ENCODE measurements at regions not wholly inside any gene's neighbourhood (a gene's known extent, or its start where the extent isn't known, plus 50 kb on each side); places are given as distances from the start of the nearest gene placed in this dataset.

GRCh38 chr12:69055706-69056105 is 122.7 kb upstream of the CPM start:
- ChIA-PET POLR2A (no interaction called here), CTCF (no interaction called here)
- Histone ChIP-seq H3K9me3 (no peaks in the 10 kb centered on the region), H3K4me1 (ENCODE audit: control insufficient read depth in 1 of 2, extremely low read depth in 1 of 2, insufficient read depth in 2 of 2, low read length in 2 of 2) (no peaks in the 10 kb centered on the region), H3K36me3 (ENCODE audit: control insufficient read depth in 2 of 2, extremely low read depth in 1 of 2, insufficient read depth in 1 of 2, low read length in 1 of 2) (no peaks in the 10 kb centered on the region), H3K4me3 (ENCODE audit: control insufficient read depth in 1 of 2, extremely low read depth in 1 of 2, low read length in 1 of 2) (no peak overlapping the region), H3K27me3 (replicated peaks in 1 of 2; ENCODE audit: control insufficient read depth in 2 of 2, extremely low read depth in 1 of 2, insufficient read depth in 2 of 2, low read length in 1 of 2) (peaks cover 0 to 3% of the 10 kb centered on the region in 2 experiments), H3K27ac (ENCODE audit: low read length) (no peak overlapping the region)
- no peaks in the 10 kb centered on the region for H3K36me3 Mint-ChIP-seq
- H3K4me3 Mint-ChIP-seq = no peak overlapping the region
- peaks cover 1 to 9% of the 10 kb centered on the region in 2 donors for H3K27me3 Mint-ChIP-seq
- 33% methylated on average over 1 of the region's 4 CpGs for WGBS (ENCODE audit: insufficient coverage)
- no peaks in the 10 kb centered on the region for H3K9me3 Mint-ChIP-seq
- no peak overlapping the region for H3K27ac Mint-ChIP-seq
- ATAC-seq (replicated peaks in 1 of 4) (no peak), DNase-seq (no peak)
- H3K4me1 Mint-ChIP-seq = no peaks in the 10 kb centered on the region

DNA sequence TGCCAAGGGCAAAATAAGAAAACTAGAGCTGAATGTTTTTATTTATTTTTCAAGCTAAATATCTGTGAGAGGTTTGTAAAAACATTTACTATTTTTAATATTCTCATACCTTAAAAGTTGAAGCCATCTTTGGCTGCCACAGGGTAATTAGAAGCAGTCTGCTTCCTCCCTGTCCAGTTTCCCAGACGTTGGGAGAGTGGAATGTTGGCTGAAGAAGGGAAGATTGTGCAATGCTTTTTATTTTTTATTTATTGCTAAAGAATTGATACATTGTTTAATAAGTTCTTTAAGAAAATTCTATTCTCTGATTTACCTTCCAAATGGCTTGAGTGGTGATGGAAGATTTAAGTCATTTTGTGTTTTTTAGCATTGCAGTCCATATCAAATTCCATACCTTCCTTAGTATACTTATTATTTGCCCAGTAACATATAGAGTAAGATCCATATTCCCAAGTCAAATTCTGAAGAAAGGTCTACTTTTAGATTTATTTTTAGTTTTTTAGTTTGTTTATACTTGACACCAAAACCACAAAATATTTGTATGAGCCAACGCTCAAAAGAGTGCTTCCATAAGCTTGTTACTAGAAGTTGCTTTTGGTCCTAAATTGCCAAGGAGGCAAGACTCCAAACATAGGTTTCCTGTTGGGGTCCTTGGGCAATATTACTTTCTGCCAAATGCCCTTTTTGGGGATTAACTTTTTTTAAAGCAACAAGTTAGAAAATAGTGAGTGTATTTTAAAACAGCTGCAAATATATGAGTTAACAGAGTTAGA is 124.0 kb upstream of the CPM start:
- WGBS (ENCODE audit: insufficient coverage) = 29% methylated on average over 1 of the region's 2 CpGs
- Histone ChIP-seq H3K36me3 (ENCODE audit: control insufficient read depth in 2 of 2, extremely low read depth in 1 of 2, insufficient read depth in 1 of 2, low read length in 1 of 2) (no peaks in the 10 kb centered on the region), H3K4me1 (ENCODE audit: control insufficient read depth in 1 of 2, extremely low read depth in 1 of 2, insufficient read depth in 2 of 2, low read length in 2 of 2) (no peaks in the 10 kb centered on the region), H3K27ac (ENCODE audit: low read length) (no peak overlapping the region), H3K27me3 (replicated peaks in 1 of 2; ENCODE audit: control insufficient read depth in 2 of 2, extremely low read depth in 1 of 2, insufficient read depth in 2 of 2, low read length in 1 of 2) (peaks cover 0 to 3% of the 10 kb centered on the region in 2 experiments), H3K4me3 (ENCODE audit: control insufficient read depth in 1 of 2, extremely low read depth in 1 of 2, low read length in 1 of 2) (no peak overlapping the region), H3K9me3 (no peaks in the 10 kb centered on the region)
- H3K27ac Mint-ChIP-seq = no peak overlapping the region
- CTCF ChIA-PET = no interaction called here
- no peak overlapping the region for H3K4me3 Mint-ChIP-seq
- no peaks in the 10 kb centered on the region for H3K36me3 Mint-ChIP-seq
- H3K4me1 Mint-ChIP-seq = no peaks in the 10 kb centered on the region
- H3K9me3 Mint-ChIP-seq = no peaks in the 10 kb centered on the region
- POLR2A ChIA-PET = no interaction called here
- ATAC-seq (replicated peaks in 1 of 4) (no peak), DNase-seq (no peak)
- peaks cover 0 to 1% of the 10 kb centered on the region in 2 donors for H3K27me3 Mint-ChIP-seq

- CTCF ChIA-PET = interaction anchor here in 1 of 2 donors (0.6 kb wide), 1 partner anchor 751 kb away, joined by 6 read pairs; no protein-coding TSS in a partner anchor
Measured at GRCh38 chr12:69057742-69058141, 124.8 kb upstream of the CPM start.

DNA sequence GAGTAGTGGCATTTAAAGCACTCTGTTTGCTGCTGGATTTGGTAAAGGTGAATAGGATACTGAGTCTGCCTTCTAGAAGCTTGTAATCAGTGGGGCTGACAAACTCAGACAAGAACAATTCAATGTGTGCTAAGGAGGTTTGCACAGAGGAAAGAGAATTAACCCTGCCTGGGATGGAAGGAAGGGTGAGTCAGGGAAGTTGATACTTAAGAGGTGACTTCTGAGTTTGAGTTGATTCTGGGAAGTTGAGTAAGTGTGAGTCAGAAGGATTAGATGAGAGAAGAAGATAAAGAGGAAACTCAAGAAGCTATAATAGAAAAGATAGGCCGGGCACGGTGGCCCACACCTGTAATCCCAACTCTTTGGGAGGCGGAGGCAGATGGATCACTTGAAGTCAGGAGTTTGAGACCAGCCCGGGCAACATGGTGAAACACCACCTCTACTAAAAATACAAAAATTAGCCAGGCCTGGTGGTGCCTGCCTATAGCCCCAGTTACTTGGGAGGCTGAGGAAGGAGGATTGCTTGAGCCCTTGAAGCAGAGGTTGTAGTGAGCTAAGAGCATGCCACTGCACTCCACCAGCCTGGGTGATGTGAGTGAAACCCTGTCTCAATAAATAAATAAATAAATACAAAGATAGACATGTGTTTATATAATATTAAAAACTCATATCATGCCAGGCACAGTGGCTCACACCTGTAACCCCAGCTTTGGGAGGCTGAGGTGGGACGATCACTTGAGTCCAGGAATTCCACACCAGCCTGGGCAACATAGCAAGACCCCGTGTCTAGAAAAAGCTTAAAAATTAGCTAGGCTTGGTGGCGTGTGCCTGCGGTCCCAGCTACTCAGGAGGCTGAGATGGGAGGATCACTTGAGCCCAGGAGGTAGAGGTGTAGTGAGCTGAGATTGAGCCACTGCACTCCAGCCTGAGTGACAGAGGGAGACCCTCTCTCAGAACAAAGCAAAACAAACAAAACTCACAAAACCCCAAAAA is 126.8 kb upstream of the CPM start:
- Histone ChIP-seq H3K9me3 (no peaks in the 10 kb centered on the region), H3K4me1 (ENCODE audit: control insufficient read depth in 1 of 2, extremely low read depth in 1 of 2, insufficient read depth in 2 of 2, low read length in 2 of 2) (no peaks in the 10 kb centered on the region), H3K27ac (ENCODE audit: low read length) (no peak overlapping the region), H3K36me3 (ENCODE audit: control insufficient read depth in 2 of 2, extremely low read depth in 1 of 2, insufficient read depth in 1 of 2, low read length in 1 of 2) (no peaks in the 10 kb centered on the region), H3K4me3 (ENCODE audit: control insufficient read depth in 1 of 2, extremely low read depth in 1 of 2, low read length in 1 of 2) (no peak overlapping the region), H3K27me3 (replicated peaks in 1 of 2; ENCODE audit: control insufficient read depth in 2 of 2, extremely low read depth in 1 of 2, insufficient read depth in 2 of 2, low read length in 1 of 2) (peaks cover 0 to 3% of the 10 kb centered on the region in 2 experiments)
- POLR2A ChIA-PET = no interaction called here
- no peak for DNase-seq
- Mint-ChIP-seq H3K4me3 (no peak overlapping the region), H3K4me1 (no peaks in the 10 kb centered on the region), H3K9me3 (no peaks in the 10 kb centered on the region), H3K27me3 (peaks cover 0 to 1% of the 10 kb centered on the region in 2 donors), H3K36me3 (no peaks in the 10 kb centered on the region), H3K27ac (no peak overlapping the region)
- no peak for ATAC-seq (replicated peaks in 1 of 4)
- 95% methylated on average over 4 of the region's 8 CpGs for WGBS (ENCODE audit: insufficient coverage)
- CTCF ChIA-PET = interaction anchor here (0.6 to 1.0 kb wide), 2 partner anchors 10 to 1337 kb away, joined by 5 read pairs; no protein-coding TSS in a partner anchor

More at GRCh38 chr12:69057742-69058141, 124.8 kb upstream of the CPM start:
- DNase-seq (no peak), ATAC-seq (replicated peaks in 1 of 4) (no peak)
- Mint-ChIP-seq H3K4me3 (no peak overlapping the region), H3K9me3 (no peaks in the 10 kb centered on the region), H3K27me3 (peaks cover 0 to 1% of the 10 kb centered on the region in 2 donors), H3K4me1 (no peaks in the 10 kb centered on the region), H3K27ac (no peak overlapping the region), H3K36me3 (no peaks in the 10 kb centered on the region)
- H3K27me3 ChIP-seq (replicated peaks in 1 of 2; ENCODE audit: control insufficient read depth in 2 of 2, extremely low read depth in 1 of 2, insufficient read depth in 2 of 2, low read length in 1 of 2) = peaks cover 0 to 3% of the 10 kb centered on the region in 2 experiments
- no peaks in the 10 kb centered on the region for H3K9me3 ChIP-seq
- no peaks in the 10 kb centered on the region for H3K4me1 ChIP-seq (ENCODE audit: control insufficient read depth in 1 of 2, extremely low read depth in 1 of 2, insufficient read depth in 2 of 2, low read length in 2 of 2)
- H3K27ac ChIP-seq (ENCODE audit: low read length) = no peak overlapping the region
- POLR2A ChIA-PET = no interaction called here
- H3K36me3 ChIP-seq (ENCODE audit: control insufficient read depth in 2 of 2, extremely low read depth in 1 of 2, insufficient read depth in 1 of 2, low read length in 1 of 2) = no peaks in the 10 kb centered on the region
- no CpG with 5 or more reads among the region's 3 CpGs for WGBS (ENCODE audit: insufficient coverage)
- H3K4me3 ChIP-seq (ENCODE audit: control insufficient read depth in 1 of 2, extremely low read depth in 1 of 2, low read length in 1 of 2) = no peak overlapping the region

- CTCF ChIA-PET = interaction anchor here in 1 of 2 donors (0.8 kb wide), 1 partner anchor 8 kb away, joined by 3 read pairs; no protein-coding TSS in a partner anchor
- Histone ChIP-seq H3K36me3 (ENCODE audit: control insufficient read depth in 2 of 2, extremely low read depth in 1 of 2, insufficient read depth in 1 of 2, low read length in 1 of 2) (no peaks in the 10 kb centered on the region), H3K9me3 (no peaks in the 10 kb centered on the region), H3K4me3 (ENCODE audit: control insufficient read depth in 1 of 2, extremely low read depth in 1 of 2, low read length in 1 of 2) (no peak overlapping the region), H3K27me3 (replicated peaks in 1 of 2; ENCODE audit: control insufficient read depth in 2 of 2, extremely low read depth in 1 of 2, insufficient read depth in 2 of 2, low read length in 1 of 2) (peaks cover 0 to 3% of the 10 kb centered on the region in 2 experiments), H3K27ac (ENCODE audit: low read length) (no peak overlapping the region), H3K4me1 (ENCODE audit: control insufficient read depth in 1 of 2, extremely low read depth in 1 of 2, insufficient read depth in 2 of 2, low read length in 2 of 2) (no peaks in the 10 kb centered on the region)
- WGBS (ENCODE audit: insufficient coverage) = no CpG with 5 or more reads among the region's 1 CpG
- POLR2A ChIA-PET = no interaction called here
- no peak overlapping the region for H3K27ac Mint-ChIP-seq
- no peaks in the 10 kb centered on the region for H3K4me1 Mint-ChIP-seq
- DNase-seq = no peak
- no peak for ATAC-seq (replicated peaks in 1 of 4)
- no peak overlapping the region for H3K4me3 Mint-ChIP-seq
- no peaks in the 10 kb centered on the region for H3K27me3 Mint-ChIP-seq
- H3K36me3 Mint-ChIP-seq = no peaks in the 10 kb centered on the region
- no peaks in the 10 kb centered on the region for H3K9me3 Mint-ChIP-seq
Measured at GRCh38 chr12:69061574-69061973, 128.6 kb upstream of the CPM start.

DNA sequence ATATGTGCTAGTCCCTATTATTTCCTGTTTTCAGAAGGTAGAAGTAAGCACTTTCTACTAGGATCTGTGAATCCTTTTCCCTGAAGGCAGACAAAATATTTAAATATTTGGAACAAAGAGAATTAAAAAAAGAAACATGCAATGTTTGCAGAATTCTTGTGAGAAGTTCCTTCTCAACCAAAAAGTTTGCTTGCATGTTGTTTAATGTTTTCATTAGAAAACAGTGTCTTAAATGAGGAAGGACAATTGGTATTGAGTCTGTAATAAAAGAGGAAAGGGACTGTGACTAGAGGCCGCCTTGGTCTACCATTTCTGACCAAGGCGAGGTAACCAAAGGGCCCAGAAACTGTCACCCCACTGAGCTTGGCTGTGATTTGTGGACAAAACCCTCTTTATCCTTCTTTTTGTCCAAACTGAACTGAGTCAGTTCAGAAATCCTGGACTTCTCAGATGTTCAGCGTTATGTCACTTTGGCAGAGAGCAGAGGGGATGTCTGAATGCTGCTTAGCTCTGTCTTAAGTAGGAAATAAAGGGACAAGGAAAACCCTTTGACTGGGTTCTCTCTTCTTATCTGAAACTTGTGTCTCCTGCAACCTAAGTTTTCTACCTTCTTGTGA is 129.8 kb upstream of the CPM start:
- Mint-ChIP-seq H3K4me1 (no peaks in the 10 kb centered on the region), H3K36me3 (no peaks in the 10 kb centered on the region), H3K27me3 (no peaks in the 10 kb centered on the region), H3K27ac (no peak overlapping the region), H3K9me3 (no peaks in the 10 kb centered on the region), H3K4me3 (no peak overlapping the region)
- Histone ChIP-seq H3K4me1 (ENCODE audit: control insufficient read depth in 1 of 2, extremely low read depth in 1 of 2, insufficient read depth in 2 of 2, low read length in 2 of 2) (no peaks in the 10 kb centered on the region), H3K4me3 (ENCODE audit: control insufficient read depth in 1 of 2, extremely low read depth in 1 of 2, low read length in 1 of 2) (no peak overlapping the region), H3K9me3 (no peaks in the 10 kb centered on the region), H3K36me3 (ENCODE audit: control insufficient read depth in 2 of 2, extremely low read depth in 1 of 2, insufficient read depth in 1 of 2, low read length in 1 of 2) (no peaks in the 10 kb centered on the region), H3K27ac (ENCODE audit: low read length) (no peak overlapping the region), H3K27me3 (replicated peaks in 1 of 2; ENCODE audit: control insufficient read depth in 2 of 2, extremely low read depth in 1 of 2, insufficient read depth in 2 of 2, low read length in 1 of 2) (peaks cover 0 to 1% of the 10 kb centered on the region in 2 experiments)
- ChIA-PET CTCF (no interaction called here), POLR2A (no interaction called here)
- WGBS (ENCODE audit: insufficient coverage) = 100% methylated on average over 1 of the region's 3 CpGs
- ATAC-seq (replicated peaks in 1 of 4) (no peak), DNase-seq (no peak)

Measured in T-cell (primary cell).